Activated CD4-positive, alpha-beta memory T cell treated with anti-CD3 and anti-CD28 coated beads for 36 hours (primary cell): ENCODE measurements at regions not wholly inside any gene's neighbourhood (a gene's known extent, or its start where the extent isn't known, plus 50 kb on each side); places are given as distances from the start of the nearest gene placed in this dataset.
"Not testable (repeated sequence)": the region's sequence is repeated elsewhere in the genome, so short reads cannot be mapped to it uniquely, and the experiment has no call there.

Experiments
- CTCF ChIA-PET: fragments of 350-600 bp; sonication (Branson Sonifier 250); formaldehyde crosslinking; loops from one replicate; lab custom pipeline; 2021; ENCODE audit warnings: antibody characterized with exemption, inconsistent platforms; lab: Charles Lee
- POLR2A ChIA-PET: fragments of 350-600 bp; sonication (Branson Sonifier 250); formaldehyde crosslinking; loops from one replicate; lab custom pipeline; 2021; ENCODE audit warnings: antibody characterized with exemption; lab: Charles Lee
- DNase-seq: peaks from one replicate; pipeline ENCODE4 v3.0.0-alpha.2; 2020
- H3K27ac Mint-ChIP-seq: one replicate; pipeline ENCODE4 v1.8.0; 2021; ENCODE audit warnings: mixed read lengths
- H3K27me3 Mint-ChIP-seq: one replicate; pipeline ENCODE4 v1.8.0; 2021; ENCODE audit warnings: mixed read lengths
- H3K36me3 Mint-ChIP-seq: one replicate; pipeline ENCODE4 v1.8.0; 2021; ENCODE audit warnings: mixed read lengths
- H3K4me1 Mint-ChIP-seq: one replicate; pipeline ENCODE4 v1.8.0; 2021; ENCODE audit warnings: low read depth, mixed read lengths
- H3K4me3 Mint-ChIP-seq: one replicate; pipeline ENCODE4 v1.8.0; 2021; ENCODE audit warnings: mild to moderate bottlenecking, mixed read lengths
- H3K9me3 Mint-ChIP-seq: one replicate; pipeline ENCODE4 v1.8.0; 2021; ENCODE audit warnings: mixed read lengths
- intact Hi-C: fragments of 100-400 bp; cut with micrococcal nuclease; formaldehyde crosslinking; loops from one replicate; pipeline ENCODE4 v1.15.1; 2023

DNA sequence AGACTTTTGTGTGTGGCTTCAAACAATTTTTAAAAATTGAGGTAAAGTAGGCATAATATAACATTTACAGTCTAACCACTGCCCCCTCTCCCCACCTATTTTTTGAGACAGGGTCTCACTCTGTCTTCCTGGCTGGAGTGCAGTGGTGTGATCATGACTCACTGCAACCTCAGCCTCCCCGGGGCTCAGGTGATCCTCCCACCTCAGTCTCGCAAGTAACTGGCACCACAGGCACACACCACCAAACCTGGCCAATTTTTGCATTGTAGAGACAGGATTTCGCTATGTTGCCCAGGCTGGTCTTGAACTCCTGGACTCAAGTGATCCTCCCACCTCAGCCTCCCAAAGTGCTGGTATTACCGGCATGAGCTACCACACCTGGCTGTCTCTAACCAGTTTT, 161.8 kb downstream of the GOSR1 start:
- CTCF ChIA-PET, result not testable (repeated sequence)

DNA sequence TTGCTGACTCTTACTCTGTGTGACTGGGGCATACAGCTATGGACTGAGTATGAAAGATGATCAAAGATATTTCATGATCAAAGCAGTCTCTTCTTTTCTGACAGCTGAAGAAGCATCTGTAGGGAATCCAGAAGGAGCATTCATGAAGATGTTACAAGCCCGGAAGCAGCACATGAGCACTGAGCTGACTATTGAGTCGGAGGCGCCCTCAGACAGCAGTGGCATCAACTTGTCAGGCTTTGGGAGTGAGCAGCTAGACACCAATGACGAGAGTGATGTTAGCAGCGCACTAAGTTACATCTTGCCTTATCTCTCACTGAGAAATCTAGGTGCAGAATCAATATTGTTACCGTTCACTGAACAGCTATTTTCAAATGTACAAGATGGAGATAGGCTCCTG, 154.4 kb downstream of the GOSR1 start:
- intact Hi-C loops, H3K4me1 Mint-ChIP-seq, DNase-seq, H3K36me3 Mint-ChIP-seq, H3K9me3 Mint-ChIP-seq, POLR2A ChIA-PET, H3K4me3 Mint-ChIP-seq, H3K27me3 Mint-ChIP-seq, H3K27ac Mint-ChIP-seq, CTCF ChIA-PET: not testable (repeated sequence)

More for the DNA sequence above, 161.8 kb downstream of the GOSR1 start:
- POLR2A ChIA-PET, H3K4me1 Mint-ChIP-seq, H3K9me3 Mint-ChIP-seq, H3K4me3 Mint-ChIP-seq, intact Hi-C loops, H3K27me3 Mint-ChIP-seq, H3K27ac Mint-ChIP-seq, H3K36me3 Mint-ChIP-seq, DNase-seq: not testable (repeated sequence)

- CTCF ChIA-PET, H3K27me3 Mint-ChIP-seq, POLR2A ChIA-PET, H3K4me3 Mint-ChIP-seq, DNase-seq, H3K9me3 Mint-ChIP-seq, H3K36me3 Mint-ChIP-seq, H3K4me1 Mint-ChIP-seq, intact Hi-C loops, H3K27ac Mint-ChIP-seq: not testable (repeated sequence)
Measured at GRCh38 chr17:30625380-30625779, 148.2 kb downstream of the GOSR1 start.

DNA sequence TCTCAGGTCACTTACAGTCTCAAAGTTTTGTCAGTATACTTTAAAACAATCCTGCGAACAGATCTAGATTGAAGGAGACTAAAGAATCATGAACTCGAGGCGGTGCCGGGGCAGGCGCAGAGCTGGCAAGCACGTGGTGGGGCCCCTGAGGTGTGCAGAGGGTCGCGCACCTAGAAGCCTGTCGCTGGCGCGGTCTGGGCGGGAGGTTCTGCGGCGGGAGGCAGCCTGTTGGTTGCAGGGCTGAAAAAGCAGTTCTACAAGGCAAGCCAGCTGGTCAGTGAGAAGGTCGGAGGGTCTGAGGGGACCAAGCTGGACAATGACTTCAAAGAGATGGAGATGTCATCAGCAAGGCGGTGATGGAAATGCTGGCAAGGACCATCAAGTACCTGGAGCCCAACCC, 147.0 kb downstream of the GOSR1 start:
- intact Hi-C loops, DNase-seq, H3K27ac Mint-ChIP-seq, H3K9me3 Mint-ChIP-seq, H3K27me3 Mint-ChIP-seq, H3K4me3 Mint-ChIP-seq, CTCF ChIA-PET, H3K4me1 Mint-ChIP-seq, H3K36me3 Mint-ChIP-seq, POLR2A ChIA-PET: not testable (repeated sequence)

GRCh38 chr17:30609682-30610081, 132.5 kb downstream of the GOSR1 start:
- H3K4me3 Mint-ChIP-seq, CTCF ChIA-PET, H3K4me1 Mint-ChIP-seq, H3K27me3 Mint-ChIP-seq, H3K9me3 Mint-ChIP-seq, intact Hi-C loops, DNase-seq, POLR2A ChIA-PET, H3K27ac Mint-ChIP-seq, H3K36me3 Mint-ChIP-seq: not testable (repeated sequence)

GRCh38 chr17:30605523-30605922, 128.3 kb downstream of the GOSR1 start:
- ChIA-PET POLR2A (no interaction called here), CTCF (no interaction called here)
- peaks cover 2% of the 10 kb centered on the region for H3K36me3 Mint-ChIP-seq
- no peaks in the 10 kb centered on the region for H3K9me3 Mint-ChIP-seq
- H3K4me1 Mint-ChIP-seq, result peaks cover 9% of the 10 kb centered on the region
- H3K4me3 Mint-ChIP-seq, result no peak overlapping the region
- no peak overlapping the region for H3K27ac Mint-ChIP-seq
- intact Hi-C loops, result no loop called here
- H3K27me3 Mint-ChIP-seq, result no peaks in the 10 kb centered on the region
- DNase-seq, result no peak

GRCh38 chr17:30605027-30605426, 127.8 kb downstream of the GOSR1 start:
- intact Hi-C loops, result no loop called here
- H3K4me1 Mint-ChIP-seq, result peaks cover 9% of the 10 kb centered on the region
- no peaks in the 10 kb centered on the region for H3K9me3 Mint-ChIP-seq
- peaks cover 2% of the 10 kb centered on the region for H3K36me3 Mint-ChIP-seq
- H3K27me3 Mint-ChIP-seq, result no peaks in the 10 kb centered on the region
- H3K27ac Mint-ChIP-seq, result no peak overlapping the region
- POLR2A ChIA-PET, result no interaction called here
- CTCF ChIA-PET, result no interaction called here
- H3K4me3 Mint-ChIP-seq, result no peak overlapping the region
- DNase-seq, result no peak

DNA sequence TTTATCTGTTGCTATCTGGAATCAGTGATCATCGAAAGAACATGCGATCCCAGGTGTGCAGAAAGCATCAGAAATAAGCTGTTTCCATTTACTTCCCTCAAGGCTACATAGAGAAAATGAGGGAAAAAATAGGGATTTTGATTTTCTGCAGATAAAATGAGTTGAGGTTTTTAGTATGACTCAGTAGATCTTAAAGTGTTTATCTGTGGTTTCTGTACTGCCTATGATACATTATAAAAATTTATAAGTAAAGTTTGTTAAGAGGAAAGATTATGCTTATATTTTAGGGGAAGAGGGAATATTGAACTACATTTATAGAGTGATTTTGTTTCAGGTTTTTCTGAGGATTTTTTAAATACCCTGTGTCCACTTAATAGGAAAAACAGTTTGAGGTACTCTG, 125.2 kb downstream of the GOSR1 start:
- H3K27me3 Mint-ChIP-seq, H3K27ac Mint-ChIP-seq, CTCF ChIA-PET, H3K9me3 Mint-ChIP-seq, H3K36me3 Mint-ChIP-seq, H3K4me3 Mint-ChIP-seq, intact Hi-C loops, DNase-seq, POLR2A ChIA-PET: not testable (repeated sequence)
- H3K4me1 Mint-ChIP-seq, result peaks cover 12% of the 10 kb centered on the region

DNA sequence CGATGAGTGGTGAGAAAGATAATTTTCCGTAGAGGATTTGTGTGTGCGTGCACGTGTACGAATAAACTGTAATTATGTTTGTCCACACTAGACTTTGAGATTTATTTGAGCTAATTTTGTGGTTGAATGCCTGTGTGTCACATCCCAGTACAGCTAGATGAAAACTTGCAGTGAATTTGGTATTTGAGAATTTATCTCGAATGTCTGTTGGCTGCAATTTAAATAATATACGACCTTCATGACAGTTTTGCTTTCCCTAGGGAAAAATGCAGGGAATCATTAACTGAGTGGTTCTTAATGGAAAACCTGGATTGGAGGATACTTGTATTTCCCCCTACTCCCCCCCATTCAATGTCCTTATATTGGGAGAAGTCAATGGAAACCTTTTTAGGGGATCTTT, 124.8 kb downstream of the GOSR1 start:
- H3K4me3 Mint-ChIP-seq, result peak overlapping the region; percentile 66
- CTCF ChIA-PET, DNase-seq, H3K36me3 Mint-ChIP-seq, H3K27me3 Mint-ChIP-seq, POLR2A ChIA-PET, H3K27ac Mint-ChIP-seq, H3K9me3 Mint-ChIP-seq: not testable (repeated sequence)
- H3K4me1 Mint-ChIP-seq, result peaks cover 12% of the 10 kb centered on the region
- intact Hi-C loops, result loop anchor here (2.0 kb wide), 1 partner anchor 125 kb away; the partner anchor contains the start of gene GOSR1

GRCh38 chr17:30600830-30601494, 123.8 kb downstream of the GOSR1 start:
- H3K27ac Mint-ChIP-seq, result peak overlapping the region; percentile 75
- DNase-seq, result peak; percentile 31
- CTCF ChIA-PET, result interaction anchor here (0.6 to 1.0 kb wide), 3 partner anchors 96 to 227 kb away, joined by 3 to 4 read pairs (median 3); no protein-coding TSS in a partner anchor
- H3K27me3 Mint-ChIP-seq, result no peaks in the 10 kb centered on the region
- H3K4me3 Mint-ChIP-seq, result peak overlapping the region; percentile 97
- intact Hi-C loops, result loop anchor here (2.0 kb wide), 1 partner anchor 124 kb away; the partner anchor contains the start of gene GOSR1
- POLR2A ChIA-PET, result no interaction called here
- H3K4me1 Mint-ChIP-seq, result peaks cover 12% of the 10 kb centered on the region
- H3K9me3 Mint-ChIP-seq, result no peaks in the 10 kb centered on the region
- peaks cover 2% of the 10 kb centered on the region for H3K36me3 Mint-ChIP-seq

DNA sequence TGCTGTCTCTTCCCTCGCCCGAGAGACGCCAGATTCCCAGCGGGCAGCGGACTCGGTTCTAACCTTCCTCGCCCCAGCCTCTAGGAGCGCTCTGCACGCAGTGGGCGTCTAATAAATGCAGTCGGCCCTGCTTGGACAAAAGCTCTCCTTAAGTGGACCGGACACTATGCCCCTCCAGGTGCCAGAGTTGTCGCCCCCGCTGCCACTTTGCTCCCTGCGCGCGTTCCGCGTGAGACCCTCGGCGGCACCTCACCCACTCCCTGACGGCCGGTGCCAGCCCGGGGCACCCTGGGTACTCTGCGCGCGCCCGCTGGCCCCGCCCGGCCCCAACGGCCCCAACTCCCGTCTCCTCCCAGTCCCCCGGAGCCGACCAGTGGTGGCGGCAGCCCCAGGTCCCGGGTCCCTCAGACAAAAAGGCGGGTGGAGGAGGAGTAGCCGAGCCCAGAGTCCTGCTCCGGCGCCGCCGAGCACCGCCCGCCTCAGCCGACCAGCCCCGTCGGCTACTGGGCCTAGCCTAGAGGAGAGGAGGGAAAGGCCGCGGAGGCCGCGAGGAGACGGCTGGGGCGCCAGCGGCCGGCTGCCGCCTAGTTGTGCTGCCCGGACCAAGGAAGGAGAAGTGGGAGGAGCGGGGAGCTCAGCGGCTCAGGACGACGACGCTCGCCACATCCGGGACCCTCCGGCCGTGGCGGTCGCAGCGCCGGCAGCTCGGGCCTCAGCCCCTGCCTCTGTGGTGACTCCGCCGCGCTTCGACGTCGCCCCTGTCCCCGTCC, 123.0 kb downstream of the GOSR1 start:
- DNase-seq, result peak; percentile 83
- H3K4me1 Mint-ChIP-seq, result peaks cover 12% of the 10 kb centered on the region
- no peaks in the 10 kb centered on the region for H3K9me3 Mint-ChIP-seq
- peaks cover 2% of the 10 kb centered on the region for H3K36me3 Mint-ChIP-seq
- H3K27ac Mint-ChIP-seq, result no peak overlapping the region
- ChIA-PET POLR2A (no interaction called here), CTCF (interaction anchor here (0.6 to 1.0 kb wide), 4 partner anchors 97 to 228 kb away, joined by 3 to 4 read pairs (median 3); partner anchors contain the start of gene GOSR1)
- H3K4me3 Mint-ChIP-seq, result peak overlapping the region; percentile 97
- intact Hi-C loops, result loop anchor here (2.0 kb wide), 1 partner anchor 123 kb away; the partner anchor contains the start of gene GOSR1
- no peaks in the 10 kb centered on the region for H3K27me3 Mint-ChIP-seq

DNA sequence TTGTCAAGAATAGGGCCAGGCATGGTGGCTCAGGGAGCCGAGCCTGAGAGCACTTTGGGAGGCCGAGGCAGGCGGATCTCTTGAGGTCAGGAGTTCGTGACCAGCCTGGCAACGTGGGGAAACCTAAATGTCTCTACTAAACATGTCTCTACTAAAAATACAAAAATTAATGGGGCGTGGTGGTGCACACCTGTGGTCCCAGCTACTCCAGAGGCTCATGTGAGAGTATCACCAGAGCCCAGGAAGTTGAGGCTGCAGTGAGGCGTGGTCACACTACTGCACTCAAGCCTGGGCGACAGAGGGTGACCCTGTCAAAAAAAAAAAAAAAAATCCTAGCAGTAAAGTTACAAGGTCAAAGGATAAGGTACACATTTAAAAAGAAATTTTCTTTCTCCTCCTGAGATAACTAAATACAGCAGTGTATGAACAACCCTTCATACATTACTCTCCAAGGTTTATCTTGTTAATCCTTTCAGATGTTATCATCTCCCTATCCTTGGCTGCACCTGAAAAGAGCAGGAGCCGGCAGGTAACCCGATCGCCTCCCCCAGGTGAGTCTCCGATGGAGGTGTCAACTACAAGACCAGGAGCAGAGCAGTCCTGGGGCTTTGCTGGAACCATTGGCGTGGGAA, 122.3 kb downstream of the GOSR1 start:
- Mint-ChIP-seq H3K27me3 (no peaks in the 10 kb centered on the region), H3K9me3 (no peaks in the 10 kb centered on the region), H3K27ac (no peak overlapping the region), H3K4me1 (peaks cover 12% of the 10 kb centered on the region), H3K4me3 (peak overlapping the region; percentile 97), H3K36me3 (peaks cover 2% of the 10 kb centered on the region)
- no peak for DNase-seq
- ChIA-PET CTCF (interaction anchor here (0.7 kb wide), 1 partner anchor 9 kb away, joined by 3 read pairs; no protein-coding TSS in a partner anchor), POLR2A (no interaction called here)
- intact Hi-C loops, result loop anchor here (2.0 kb wide), 1 partner anchor 123 kb away; the partner anchor contains the start of gene GOSR1
